ENCODE measurements at regions not wholly inside any gene's neighbourhood (a gene's known extent, or its start where the extent isn't known, plus 50 kb on each side); places are given as distances from the start of the nearest gene placed in this dataset.
"Not testable (repeated sequence)": the region's sequence is repeated elsewhere in the genome, so short reads cannot be mapped to it uniquely, and the experiment has no call there.

DNA sequence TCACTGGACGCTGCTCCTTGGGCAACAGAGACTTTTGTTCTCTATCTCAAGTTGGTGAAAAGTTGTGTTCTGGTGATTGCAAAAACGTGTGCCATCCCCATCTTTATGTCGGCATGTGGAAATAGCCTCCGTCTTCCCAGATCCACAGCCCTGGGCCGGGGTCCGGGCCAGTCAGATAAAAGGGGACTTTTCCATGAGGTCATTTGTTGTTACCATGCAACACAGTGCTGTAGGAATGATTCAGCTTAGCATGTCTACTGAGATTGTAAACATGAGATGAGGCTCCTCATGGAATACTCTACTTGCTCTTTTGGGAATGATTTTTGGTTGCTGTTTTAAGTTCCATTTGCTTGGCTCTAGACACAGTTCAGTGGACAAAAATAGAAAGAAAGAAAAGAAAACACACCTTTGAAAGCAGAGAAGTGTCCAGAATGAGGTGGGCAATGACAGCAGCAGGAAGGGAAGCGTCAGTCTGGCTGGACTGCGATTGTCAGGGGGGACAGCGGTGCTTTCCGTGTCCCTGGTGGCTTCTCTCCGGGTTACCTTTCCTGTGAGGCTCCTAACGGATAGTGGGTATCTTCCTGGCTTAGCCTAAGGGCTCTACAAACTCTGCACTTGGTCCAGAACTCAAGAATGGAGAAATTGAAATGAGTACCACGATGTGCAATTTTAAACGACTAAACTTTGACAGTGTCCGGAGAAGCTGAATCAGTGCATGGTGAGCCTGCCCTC, 91.6 kb downstream of the TEX29 start:
- DNase-seq (ENCODE audit: low read depth in 2 of 2, low spot score in 1 of 2) = no peak

DNA sequence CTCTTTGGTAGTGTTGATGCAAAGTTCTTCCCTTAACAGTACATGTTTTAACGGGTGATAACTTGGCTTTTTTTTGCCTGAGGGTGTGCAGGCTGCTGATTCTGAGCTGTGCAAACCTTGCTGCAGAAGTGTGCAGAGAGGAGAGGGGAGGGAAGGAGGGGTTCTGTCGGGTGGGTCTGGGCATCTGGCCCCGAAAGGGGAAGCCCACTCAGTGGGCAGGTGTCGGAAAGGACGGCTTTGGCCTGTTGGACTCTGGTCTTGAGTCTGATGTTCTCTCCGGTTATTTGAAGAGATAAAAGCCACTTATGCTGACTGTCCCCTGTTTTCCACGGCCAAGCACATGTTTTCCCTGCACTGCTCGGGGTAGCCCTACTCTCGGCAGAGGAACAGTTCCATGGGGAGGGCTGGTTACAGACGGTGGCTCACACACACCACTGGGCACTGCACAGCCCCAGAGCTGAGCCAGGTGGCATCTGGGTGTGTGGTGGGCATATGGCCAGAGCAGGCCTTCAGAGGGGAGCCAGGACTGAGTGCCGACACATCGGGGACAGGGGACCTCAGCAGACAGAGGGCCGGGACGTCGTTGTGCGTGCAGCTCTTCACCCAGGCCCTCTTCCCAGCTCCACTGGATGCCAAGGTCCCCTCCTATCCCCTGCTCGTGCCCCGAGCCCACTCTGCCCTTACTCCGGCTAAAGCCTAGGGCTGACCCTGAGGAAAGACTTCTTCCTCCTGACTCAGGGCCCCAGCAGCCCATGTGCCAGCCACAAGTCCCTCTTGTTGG, 93.2 kb downstream of the TEX29 start:
- no peak for DNase-seq (ENCODE audit: low read depth in 2 of 2, low spot score in 1 of 2)

DNA sequence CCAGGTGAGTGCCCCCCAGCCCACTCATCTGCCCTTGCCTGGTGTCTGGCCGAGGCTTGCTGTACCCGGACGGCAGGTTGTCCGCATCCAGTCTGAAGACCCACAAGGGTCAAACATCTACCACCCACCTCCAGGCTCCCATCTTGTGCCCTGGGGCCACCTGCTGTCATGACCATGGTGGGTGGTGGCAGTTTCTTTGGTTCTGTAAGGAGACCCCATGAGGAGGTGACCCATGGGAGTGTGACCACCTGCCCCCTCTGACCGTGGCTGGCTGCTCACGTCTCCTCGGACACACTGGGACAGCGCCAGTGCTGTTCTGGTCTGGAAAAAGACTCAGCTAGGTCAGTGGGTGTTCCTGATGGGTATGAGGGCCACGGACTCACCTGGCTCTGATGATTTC, 93.9 kb downstream of the TEX29 start:
- no peak for DNase-seq (ENCODE audit: low read depth in 2 of 2, low spot score in 1 of 2)

DNA sequence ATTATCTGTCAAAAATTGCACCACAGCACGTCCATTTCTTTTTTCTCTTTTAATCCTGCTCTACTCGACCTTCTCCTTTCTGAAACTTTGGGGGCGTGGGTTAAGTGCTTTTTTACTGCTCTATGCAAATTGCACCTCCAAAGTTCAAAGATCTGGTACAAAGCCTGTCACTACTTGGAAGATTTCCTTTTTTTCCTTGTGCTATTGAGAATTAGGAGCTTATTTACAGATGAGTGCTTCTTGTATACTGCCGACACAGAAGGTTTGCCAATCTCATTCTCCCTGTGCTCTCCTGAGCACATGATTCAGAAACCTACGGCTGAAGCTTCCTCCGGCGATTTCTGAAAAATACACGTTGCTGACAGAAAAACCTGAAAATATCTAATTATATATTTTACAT, 94.8 kb downstream of the TEX29 start:
- DNase-seq (ENCODE audit: low read depth in 2 of 2, low spot score in 1 of 2) = no peak

DNA sequence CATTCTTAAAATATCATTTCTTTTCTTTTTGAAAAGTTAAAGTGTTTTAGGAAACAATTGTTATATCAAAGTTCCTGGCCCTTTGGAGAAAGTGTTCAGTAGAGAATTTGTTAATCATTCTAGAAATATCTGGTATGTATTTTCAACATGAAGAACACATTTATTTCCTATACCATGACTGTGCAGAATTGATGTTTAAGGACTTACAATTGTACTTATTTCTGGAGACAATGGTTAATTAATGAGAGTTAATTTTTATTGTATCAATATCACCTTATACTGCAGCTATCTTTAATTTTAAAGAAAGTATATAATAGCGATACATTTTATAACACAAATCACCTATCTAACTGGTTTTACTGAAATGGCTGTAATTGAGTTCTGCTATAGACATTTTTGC, 95.3 kb downstream of the TEX29 start:
- no peak for DNase-seq (ENCODE audit: low read depth in 2 of 2, low spot score in 1 of 2)

DNA sequence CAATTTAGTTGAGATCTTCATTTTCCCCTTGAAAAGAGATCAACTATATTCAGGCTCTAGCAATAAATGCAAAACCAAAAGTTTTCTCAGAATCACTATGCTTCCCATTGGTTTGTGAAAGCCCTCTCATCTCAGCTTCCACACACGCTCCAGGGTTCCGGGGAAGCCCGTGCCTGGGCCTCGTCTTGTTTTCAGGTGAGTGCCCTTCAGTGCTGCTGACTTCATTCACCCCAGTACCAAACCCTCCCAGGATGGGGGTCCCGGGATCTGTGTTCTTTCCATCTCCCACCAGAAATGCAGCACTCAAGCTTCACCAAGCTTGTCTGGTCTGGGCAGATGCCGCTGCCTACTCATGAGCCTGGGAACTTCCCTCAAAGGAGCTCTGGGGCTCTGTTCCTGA, 97.7 kb downstream of the TEX29 start:
- DNase-seq (ENCODE audit: low read depth in 2 of 2, low spot score in 1 of 2) = no peak

DNA sequence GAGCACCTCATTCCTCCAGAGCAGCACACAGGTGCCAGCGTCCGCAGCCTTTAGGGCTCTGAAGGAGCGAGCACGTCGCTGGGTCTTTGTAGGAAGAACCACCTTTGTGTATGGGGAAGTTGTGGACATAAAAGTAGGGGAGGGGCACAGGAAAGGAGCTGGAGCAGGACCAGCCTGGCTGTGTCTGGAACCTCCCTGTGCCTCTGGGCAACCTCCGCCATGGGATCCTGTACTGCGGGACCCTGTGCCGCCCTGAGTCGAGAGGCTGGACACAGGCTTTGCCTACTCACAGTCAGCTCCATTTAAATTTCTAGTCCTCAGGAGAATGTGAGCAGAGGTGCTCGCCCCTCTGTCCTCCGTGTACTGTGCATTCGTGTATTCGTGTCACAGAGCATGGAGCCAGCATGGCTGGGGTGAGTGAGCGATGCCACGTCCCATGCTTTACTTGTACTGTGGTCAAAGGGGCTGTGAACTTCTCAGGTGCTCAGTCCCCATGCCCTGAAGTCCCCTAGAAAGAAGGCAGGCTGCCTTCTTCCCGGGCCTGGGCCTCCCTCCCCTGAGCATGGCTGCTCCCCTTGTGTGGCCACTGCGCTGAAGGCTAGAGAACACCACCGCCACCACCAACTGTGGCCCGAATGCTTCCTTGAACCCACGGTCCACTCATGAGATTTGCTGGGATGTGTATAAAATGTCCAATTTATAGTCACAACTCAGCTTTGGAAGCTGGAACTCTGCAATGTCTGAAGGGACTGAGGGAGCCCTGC, 99.9 kb downstream of the TEX29 start:
- DNase-seq (ENCODE audit: low read depth in 2 of 2, low spot score in 1 of 2) = no peak

DNA sequence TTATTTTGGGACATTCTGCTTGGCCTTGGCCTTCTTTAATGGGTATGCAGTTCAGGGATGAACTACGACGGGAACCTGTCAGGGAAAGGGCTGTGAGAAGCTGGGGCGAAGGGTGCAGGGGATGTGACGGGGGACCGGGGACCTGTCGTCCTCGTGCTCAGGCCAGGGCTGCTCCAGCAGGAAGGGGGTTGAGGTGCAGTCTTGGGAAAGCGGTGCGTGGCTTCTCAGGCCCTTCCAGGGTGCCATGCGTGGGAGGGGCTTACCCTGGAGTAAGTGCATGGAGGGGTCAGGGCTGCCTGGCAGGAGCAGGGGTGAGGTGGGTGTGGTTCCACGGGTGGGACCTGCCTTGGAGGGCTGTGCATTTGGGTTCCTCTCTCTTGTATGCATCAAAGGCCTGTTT, 100.8 kb downstream of the TEX29 start:
- DNase-seq (ENCODE audit: low read depth in 2 of 2, low spot score in 1 of 2) = no peak

DNA sequence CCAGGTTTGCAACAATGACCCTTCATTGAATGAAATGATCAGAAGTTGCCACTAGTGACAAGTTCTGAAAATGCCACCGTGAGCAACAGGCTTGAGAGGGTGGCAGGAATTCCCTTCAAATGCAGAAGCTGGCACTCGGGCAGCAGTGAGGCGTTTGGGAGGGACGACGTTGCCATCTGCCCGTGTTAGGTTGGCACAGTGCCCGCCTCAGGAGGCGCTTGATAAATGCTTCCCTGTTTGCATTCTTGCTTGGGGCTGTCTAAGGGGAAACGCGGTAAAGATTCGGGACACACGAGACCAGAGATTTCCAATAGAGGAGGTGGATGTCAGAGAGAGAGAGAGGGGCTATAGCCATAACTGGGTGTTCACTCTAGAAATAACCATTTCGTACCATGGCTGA, 101.9 kb downstream of the TEX29 start:
- no peak for DNase-seq (ENCODE audit: low read depth in 2 of 2, low spot score in 1 of 2)

DNA sequence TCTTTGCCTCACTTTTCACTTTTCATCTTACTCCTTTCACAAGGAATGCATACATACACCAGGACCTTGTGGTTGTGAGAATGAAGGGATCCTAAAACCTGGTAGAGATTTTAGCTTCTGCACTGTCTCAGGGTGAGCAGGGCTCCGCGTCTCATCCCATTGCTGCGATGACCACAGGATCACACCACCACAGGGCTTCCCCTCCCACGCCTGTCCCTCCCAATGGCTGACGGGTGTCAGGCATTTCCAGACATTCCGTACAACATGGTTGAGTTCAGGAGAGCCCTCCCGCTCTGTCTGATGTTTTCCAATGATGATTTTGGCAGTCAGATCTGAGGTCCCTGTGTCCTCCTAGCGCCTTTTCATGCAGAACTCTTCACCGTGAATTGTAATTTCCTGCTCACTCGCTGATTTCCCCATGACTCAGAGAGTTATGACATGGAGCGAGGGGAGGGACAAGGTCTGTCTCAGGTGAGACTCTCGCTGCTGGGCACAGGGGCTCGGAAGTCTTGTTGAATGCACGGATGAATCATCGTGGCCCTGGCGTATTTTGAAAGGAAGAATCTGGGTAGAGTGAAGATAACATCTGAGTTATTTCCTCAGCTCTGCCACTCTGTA, 102.8 kb downstream of the TEX29 start:
- no peak for DNase-seq (ENCODE audit: low read depth in 2 of 2, low spot score in 1 of 2)

DNA sequence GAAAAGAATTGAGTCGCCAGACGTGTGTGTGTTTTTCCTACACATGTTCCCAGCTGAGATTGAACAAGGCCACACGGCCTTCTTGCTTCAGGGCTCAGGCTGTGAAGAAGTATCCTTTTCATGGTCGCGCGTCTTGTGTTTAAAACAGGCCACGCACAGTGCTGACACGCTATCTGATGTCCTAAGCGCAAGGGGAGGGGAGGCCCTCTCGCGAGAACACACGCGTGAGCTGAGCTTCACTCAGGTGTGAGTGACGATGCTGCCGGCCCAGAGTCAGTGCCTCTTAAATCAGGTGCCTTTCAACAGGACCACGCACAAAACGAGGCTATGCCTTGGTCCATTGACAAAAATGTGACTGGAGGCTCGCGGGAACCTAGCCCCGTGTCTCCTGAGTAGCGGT, 103.7 kb downstream of the TEX29 start:
- no peak for DNase-seq (ENCODE audit: low read depth in 2 of 2, low spot score in 1 of 2)

DNA sequence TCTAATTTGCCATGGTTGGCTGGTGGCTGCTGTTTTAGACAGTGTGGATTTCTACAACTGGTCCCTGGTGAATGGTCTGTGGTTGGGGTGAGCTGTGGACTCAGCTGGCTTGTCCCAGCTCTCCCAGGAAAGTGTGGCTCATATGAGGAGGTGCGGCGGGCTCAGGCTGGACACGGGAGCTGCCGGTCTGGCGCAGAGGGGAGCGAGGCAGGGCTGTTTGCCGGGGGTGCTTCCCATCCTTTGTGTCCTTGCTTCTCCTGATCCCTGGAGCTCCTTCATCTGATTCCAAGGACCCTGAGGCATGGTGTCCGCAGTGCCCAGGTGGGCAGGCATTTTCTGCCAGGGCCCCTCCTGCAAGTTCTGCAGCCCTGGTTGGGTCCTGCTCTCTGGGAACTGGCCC, 104.9 kb downstream of the TEX29 start:
- DNase-seq (ENCODE audit: low read depth in 2 of 2, low spot score in 1 of 2) = no peak

DNA sequence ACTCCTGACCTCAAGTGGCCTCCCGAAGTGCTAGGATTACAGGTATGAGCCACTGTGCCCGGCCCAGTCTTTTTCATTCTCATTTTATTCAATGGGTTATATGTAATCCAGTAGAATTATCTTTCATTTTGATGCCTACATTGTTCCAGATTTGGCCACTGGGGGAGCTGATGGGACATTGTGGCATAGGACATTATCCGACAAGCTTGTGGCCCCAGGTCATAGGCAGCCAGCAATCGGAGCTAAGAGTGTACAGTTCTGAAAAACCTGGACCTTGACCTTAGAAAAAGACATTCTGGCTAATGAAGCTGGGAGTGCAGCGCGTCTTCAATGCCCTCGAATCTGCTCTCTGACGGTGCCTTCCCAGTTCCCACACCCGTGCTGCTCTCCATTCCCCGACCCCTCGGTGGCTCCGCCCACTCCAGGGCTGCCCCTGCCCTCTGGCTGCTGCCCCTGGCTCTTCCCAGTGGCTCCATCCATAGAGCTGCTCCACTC, 108.7 kb downstream of the TEX29 start:
- peak in 1 of 2 donors; percentile 6 for DNase-seq (ENCODE audit: low read depth in 2 of 2, low spot score in 1 of 2)

DNA sequence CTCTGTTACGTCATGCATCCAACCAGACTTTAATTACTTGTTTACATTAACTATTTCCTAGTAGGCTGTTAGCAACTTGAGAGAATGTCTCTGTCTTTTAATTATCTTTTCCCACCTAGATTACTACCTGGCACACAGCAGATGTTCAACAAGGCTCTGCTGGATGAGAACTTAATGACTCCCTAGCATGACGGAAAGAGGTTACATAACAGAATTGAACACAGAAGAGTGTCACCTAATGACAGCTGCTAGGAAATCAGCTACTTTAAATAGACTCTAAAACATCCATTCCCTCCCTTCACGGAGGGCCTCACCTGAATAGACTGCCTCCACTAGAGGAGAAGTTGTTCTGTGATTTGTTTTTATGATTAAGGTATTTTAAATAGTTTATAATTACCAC, 110.8 kb downstream of the TEX29 start:
- DNase-seq (ENCODE audit: low read depth in 2 of 2, low spot score in 1 of 2) = no peak

DNA sequence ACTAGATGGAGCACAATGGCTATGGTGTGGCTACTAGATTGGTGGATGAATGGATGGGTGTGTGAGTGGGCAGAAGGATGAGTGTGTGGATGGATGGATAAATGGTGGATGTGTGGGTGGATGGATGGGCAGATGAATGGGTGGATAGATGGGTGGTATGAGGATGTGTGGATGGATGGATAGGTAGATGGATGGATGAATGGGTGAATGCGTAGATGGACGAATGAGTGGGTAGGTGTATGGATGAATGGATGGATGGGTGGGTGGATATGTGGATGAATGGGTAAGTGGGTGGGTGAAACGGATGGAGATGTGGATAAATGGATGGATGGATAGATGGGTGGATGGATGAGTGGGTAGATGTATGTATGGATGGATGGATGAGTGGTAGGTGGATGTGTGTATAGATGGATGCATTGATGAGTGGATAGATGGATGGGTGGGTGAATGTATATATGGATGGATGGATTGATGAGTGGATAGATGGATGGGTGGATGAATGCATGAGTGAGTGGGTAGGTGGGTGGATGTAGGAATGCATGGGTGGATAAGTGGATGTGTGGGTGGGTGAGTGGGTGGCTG, 114.2 kb downstream of the TEX29 start:
- DNase-seq (ENCODE audit: low read depth in 2 of 2, low spot score in 1 of 2) = no peak

DNA sequence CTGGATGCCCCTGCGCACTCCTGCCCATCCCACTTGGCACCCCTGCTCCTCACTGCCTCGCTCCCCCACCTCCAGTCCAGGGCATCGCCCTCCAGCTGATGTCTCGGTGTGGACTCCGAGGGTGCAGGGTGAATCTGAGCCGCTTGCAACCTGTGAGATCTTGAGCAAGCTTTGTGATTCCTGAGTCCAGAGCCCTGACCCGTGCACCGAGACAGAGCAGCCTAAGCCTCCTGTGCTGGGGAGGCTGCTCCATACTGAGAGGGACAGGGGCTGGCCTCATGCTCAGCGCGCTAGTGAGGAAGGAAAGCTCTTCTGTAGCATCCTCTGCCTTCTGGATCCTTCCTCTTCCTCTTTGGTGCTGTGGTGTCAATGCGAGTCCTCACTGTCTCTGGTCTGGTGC, 116.0 kb downstream of the TEX29 start:
- DNase-seq (ENCODE audit: low read depth in 2 of 2, low spot score in 1 of 2) = no peak

DNA sequence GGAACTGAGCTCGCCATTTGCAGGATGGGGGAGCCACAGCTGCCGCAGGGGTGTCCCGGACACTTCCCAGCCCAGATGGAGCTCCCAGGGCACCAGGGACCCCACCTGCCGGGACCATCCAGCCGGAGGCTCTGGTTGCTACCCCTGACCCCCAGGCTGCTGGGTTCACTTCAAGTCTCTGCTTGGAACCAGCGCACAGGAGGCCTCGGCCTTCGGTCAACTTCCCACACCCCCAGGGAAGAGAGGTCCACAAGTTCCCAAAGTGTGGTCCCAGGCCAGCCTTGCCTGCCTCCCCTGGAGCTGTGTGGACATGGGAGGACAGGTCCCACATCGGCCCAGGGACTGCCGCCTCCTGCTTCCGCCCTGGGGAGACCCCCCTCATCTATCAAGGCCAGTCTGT, 117.0 kb downstream of the TEX29 start:
- no peak for DNase-seq (ENCODE audit: low read depth in 2 of 2, low spot score in 1 of 2)

DNA sequence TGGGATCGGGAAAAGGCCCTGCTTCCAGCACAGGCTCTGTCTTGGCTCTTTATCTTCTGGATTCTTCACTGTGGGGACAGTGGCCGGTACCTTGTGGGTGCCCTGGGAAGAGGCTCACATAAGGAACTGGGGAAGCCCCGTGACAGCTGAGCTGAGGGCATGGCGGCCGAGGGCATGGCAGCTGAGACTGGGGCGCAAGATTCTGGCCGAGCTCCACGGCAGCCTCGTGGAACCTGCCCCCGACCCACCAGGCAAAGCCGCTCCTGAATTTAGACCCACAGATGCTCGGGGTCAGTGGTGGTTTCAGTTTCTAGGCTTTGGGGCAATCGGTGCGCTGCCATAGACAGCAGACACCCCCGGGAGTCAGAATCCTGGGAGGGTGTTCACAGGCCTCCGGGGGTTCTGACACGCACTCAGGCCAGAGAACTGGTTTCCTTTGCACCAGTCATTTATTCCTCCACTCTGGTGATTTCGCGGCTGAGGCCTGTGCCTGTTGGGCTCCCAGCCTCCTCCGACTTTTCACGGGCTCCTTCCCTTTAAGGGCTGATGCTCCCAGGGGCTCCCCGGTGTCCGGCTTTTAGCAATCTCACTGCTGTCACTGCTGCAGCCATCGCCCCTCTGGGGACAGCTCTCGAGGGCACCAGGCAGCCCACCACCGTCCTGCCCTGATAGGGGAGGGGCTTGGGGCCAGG, 117.6 kb downstream of the TEX29 start:
- DNase-seq (ENCODE audit: low read depth in 2 of 2, low spot score in 1 of 2) = no peak

DNA sequence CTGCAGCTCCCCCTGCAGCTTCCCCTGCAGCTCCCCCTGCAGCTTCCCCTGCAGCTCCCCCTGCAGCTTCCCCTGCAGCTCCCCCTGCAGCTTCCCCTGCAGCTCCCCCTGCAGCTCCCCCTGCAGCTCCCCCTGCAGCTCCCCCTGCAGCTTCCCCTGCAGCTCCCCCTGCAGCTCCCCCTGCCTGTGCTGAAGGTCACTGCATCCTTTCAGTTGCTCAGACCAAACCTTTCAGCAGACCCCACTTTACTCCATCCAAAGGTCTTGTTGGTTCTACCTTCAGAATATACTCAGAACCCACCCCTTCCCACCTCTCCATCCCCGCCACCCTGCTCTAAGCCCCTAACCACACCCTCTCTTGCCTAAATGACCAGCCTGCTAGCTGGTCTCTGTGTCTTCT, 120.0 kb downstream of the TEX29 start:
- not testable (repeated sequence) for DNase-seq (ENCODE audit: low read depth in 2 of 2, low spot score in 1 of 2)

DNA sequence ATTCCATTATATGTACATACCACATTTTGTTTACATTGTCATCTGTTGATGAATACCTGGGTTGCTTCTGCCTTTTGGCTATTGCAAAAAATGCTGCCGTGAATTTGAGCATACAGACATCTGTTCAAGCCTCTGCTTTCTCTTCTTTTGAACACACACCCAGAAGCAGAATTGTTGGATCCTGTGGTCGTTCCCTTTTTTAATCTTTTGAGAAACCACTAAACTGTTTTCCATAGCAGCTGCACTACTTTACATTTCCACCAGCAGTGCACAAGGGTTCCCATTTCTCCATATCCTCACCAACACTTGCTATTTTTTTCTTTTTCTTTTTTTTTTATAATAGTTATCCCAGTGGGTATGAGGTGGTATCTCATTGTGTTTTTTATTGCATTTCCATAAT, 123.5 kb downstream of the TEX29 start:
- DNase-seq (ENCODE audit: low read depth in 2 of 2, low spot score in 1 of 2) = no peak

DNA sequence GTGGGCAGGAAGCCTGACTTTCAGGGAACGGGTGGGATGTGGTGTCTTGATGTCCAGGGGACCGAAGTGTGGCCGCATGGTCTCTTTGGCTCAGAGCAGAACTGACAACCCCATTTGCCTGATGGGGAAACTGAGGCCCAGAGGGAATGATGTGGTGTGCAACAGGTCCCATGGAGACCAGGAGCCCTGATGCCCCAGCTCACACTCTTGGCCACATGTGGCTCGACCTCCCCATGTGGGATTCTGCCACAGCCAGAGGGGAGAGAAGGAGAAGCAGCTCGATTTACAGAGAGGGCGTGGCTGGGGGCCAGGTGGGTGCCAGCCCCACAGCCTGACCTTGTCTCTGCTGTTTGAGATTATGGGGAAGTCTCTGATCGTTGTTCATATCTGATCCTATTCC, 128.1 kb downstream of the TEX29 start:
- no peak for DNase-seq (ENCODE audit: low read depth in 2 of 2, low spot score in 1 of 2)
